Activated B cell treated with CpG ODN at 0.5 μM for 24 hours (primary cell): ENCODE measurements at regions not wholly inside any gene's neighbourhood (a gene's known extent, or its start where the extent isn't known, plus 50 kb on each side); places are given as distances from the start of the nearest gene placed in this dataset.

Experiments
- ATAC-seq: fragments of 200-7000 bp; cut with Tn5 transposase; one replicate; pipeline ENCODE4 v1.10.0; 2021; ENCODE audit warnings: low read depth, mild to moderate bottlenecking, moderate library complexity
- CTCF ChIA-PET: fragments of 350-600 bp; sonication (Branson Sonifier 250); formaldehyde crosslinking; loops from one replicate; lab custom pipeline; 2021; ENCODE audit warnings: antibody characterized with exemption; lab: Charles Lee
- POLR2A ChIA-PET: fragments of 350-600 bp; sonication (Branson Sonifier 250); formaldehyde crosslinking; loops from one replicate; lab custom pipeline; 2021; ENCODE audit warnings: antibody characterized with exemption; lab: Charles Lee
- DNase-seq: peaks from one replicate; pipeline ENCODE4 v3.0.0; 2022
- H3K27ac Mint-ChIP-seq: one replicate; pipeline ENCODE4 v1.8.0; 2020; ENCODE audit warnings: mixed read lengths
- H3K27me3 Mint-ChIP-seq: one replicate; pipeline ENCODE4 v1.8.0; 2021; ENCODE audit warnings: mixed read lengths
- H3K36me3 Mint-ChIP-seq: one replicate; pipeline ENCODE4 v1.8.0; 2021; ENCODE audit warnings: low read depth, mixed read lengths
- H3K4me1 Mint-ChIP-seq: one replicate; pipeline ENCODE4 v1.8.0; 2021; ENCODE audit warnings: mixed read lengths
- H3K4me3 Mint-ChIP-seq: one replicate; pipeline ENCODE4 v1.8.0; 2020; ENCODE audit warnings: mild to moderate bottlenecking, mixed read lengths
- H3K9me3 Mint-ChIP-seq: one replicate; pipeline ENCODE4 v1.8.0; 2020; ENCODE audit warnings: mixed read lengths
- intact Hi-C: fragments of 100-400 bp; cut with micrococcal nuclease; formaldehyde crosslinking; loops from one replicate; pipeline ENCODE4 v1.15.1; 2024
- TF ChIP-seq, protein P1 (sequence below): fragments of 200-600 bp; IDR thresholded peaks from one replicate; pipeline ENCODE4 v1.8.0; 2022; ENCODE audit warnings: antibody characterized with exemption, mild to moderate bottlenecking

GRCh38 chr14:104361101-104361591 lies 218.4 kb upstream of the C14orf180 start:
- CTCF ChIA-PET: no interaction called here

GRCh38 chr14:104361921-104362681 lies 217.5 kb upstream of the C14orf180 start:
- no peak overlapping the region for H3K4me3 Mint-ChIP-seq
- no peaks in the 10 kb centered on the region for H3K27me3 Mint-ChIP-seq
- H3K4me1 Mint-ChIP-seq: no peaks in the 10 kb centered on the region
- TF ChIP-seq, protein P1, sequence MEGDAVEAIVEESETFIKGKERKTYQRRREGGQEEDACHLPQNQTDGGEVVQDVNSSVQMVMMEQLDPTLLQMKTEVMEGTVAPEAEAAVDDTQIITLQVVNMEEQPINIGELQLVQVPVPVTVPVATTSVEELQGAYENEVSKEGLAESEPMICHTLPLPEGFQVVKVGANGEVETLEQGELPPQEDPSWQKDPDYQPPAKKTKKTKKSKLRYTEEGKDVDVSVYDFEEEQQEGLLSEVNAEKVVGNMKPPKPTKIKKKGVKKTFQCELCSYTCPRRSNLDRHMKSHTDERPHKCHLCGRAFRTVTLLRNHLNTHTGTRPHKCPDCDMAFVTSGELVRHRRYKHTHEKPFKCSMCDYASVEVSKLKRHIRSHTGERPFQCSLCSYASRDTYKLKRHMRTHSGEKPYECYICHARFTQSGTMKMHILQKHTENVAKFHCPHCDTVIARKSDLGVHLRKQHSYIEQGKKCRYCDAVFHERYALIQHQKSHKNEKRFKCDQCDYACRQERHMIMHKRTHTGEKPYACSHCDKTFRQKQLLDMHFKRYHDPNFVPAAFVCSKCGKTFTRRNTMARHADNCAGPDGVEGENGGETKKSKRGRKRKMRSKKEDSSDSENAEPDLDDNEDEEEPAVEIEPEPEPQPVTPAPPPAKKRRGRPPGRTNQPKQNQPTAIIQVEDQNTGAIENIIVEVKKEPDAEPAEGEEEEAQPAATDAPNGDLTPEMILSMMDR: no peak
- H3K36me3 Mint-ChIP-seq: no peaks in the 10 kb centered on the region
- ATAC-seq (no peak), DNase-seq (no peak)
- ChIA-PET CTCF (no interaction called here), POLR2A (no interaction called here)
- no peak overlapping the region for H3K27ac Mint-ChIP-seq
- no peaks in the 10 kb centered on the region for H3K9me3 Mint-ChIP-seq
- intact Hi-C loops: no loop called here

More at GRCh38 chr14:104361101-104361591, 218.4 kb upstream of the C14orf180 start:
- H3K4me1 Mint-ChIP-seq: no peaks in the 10 kb centered on the region
- ATAC-seq: no peak
- intact Hi-C loops: no loop called here
- no peak overlapping the region for H3K4me3 Mint-ChIP-seq
- TF ChIP-seq, protein P1: no peak
- H3K9me3 Mint-ChIP-seq: no peaks in the 10 kb centered on the region
- no peaks in the 10 kb centered on the region for H3K36me3 Mint-ChIP-seq
- POLR2A ChIA-PET: no interaction called here
- H3K27ac Mint-ChIP-seq: no peak overlapping the region
- no peak for DNase-seq
- H3K27me3 Mint-ChIP-seq: no peaks in the 10 kb centered on the region

- TF ChIP-seq, protein P1: no peak
- ATAC-seq (no peak), DNase-seq (no peak)
- H3K9me3 Mint-ChIP-seq: no peaks in the 10 kb centered on the region
- CTCF ChIA-PET: no interaction called here
- intact Hi-C loops: no loop called here
- H3K4me3 Mint-ChIP-seq: no peak overlapping the region
- no peaks in the 10 kb centered on the region for H3K4me1 Mint-ChIP-seq
- no peaks in the 10 kb centered on the region for H3K36me3 Mint-ChIP-seq
- H3K27me3 Mint-ChIP-seq: no peaks in the 10 kb centered on the region
- no peak overlapping the region for H3K27ac Mint-ChIP-seq
- POLR2A ChIA-PET: no interaction called here
Observed at GRCh38 chr14:104362761-104363605, 216.6 kb upstream of the C14orf180 start.

- no peak for DNase-seq
- no peaks in the 10 kb centered on the region for H3K27me3 Mint-ChIP-seq
- H3K27ac Mint-ChIP-seq: no peak overlapping the region
- no peaks in the 10 kb centered on the region for H3K4me1 Mint-ChIP-seq
- ATAC-seq: no peak
- H3K9me3 Mint-ChIP-seq: no peaks in the 10 kb centered on the region
- H3K4me3 Mint-ChIP-seq: no peak overlapping the region
- ChIA-PET CTCF (no interaction called here), POLR2A (no interaction called here)
- TF ChIP-seq, protein P1: no peak
- no peaks in the 10 kb centered on the region for H3K36me3 Mint-ChIP-seq
- intact Hi-C loops: no loop called here
Observed at GRCh38 chr14:104363891-104364760, 215.4 kb upstream of the C14orf180 start.
